MCF 10A (cell line): ENCODE measurements at regions not wholly inside any gene's neighbourhood (a gene's known extent, or its start where the extent isn't known, plus 50 kb on each side); places are given as distances from the start of the nearest gene placed in this dataset.

ENCODE experiments used
- BruUV-seq: library from RNA; stranded (reverse); fragments of 400-500 nt; replicated peaks from 2 replicates; lab custom pipeline; 2021; lab: Mats Ljungman, UMichigan
- CTCF ChIA-PET: fragments of 300-600 bp; sonication (Branson Sonifier 250); formaldehyde crosslinking; extraction: SDS; loops from one replicate; lab custom pipeline; 2021; ENCODE audit warnings: antibody characterized with exemption, inconsistent platforms; lab: Yijun Ruan, JAX
- POLR2A ChIA-PET: fragments of 300-600, 350-650 bp; sonication (Branson Sonifier 250); formaldehyde crosslinking; extraction: SDS; loops from one replicate; lab custom pipeline; 2020; ENCODE audit warnings: antibody characterized with exemption, inconsistent platforms; lab: Yijun Ruan, JAX
- DNase-seq: peaks from one replicate; pipeline ENCODE4 v3.0.0-alpha.2; 2018; ENCODE audit not compliant: unreplicated experiment
- H3K27ac Mint-ChIP-seq: one replicate; pipeline ENCODE4 v1.8.0; 2022; ENCODE audit warnings: mild to moderate bottlenecking, low read depth, mixed read lengths; ENCODE audit not compliant: unreplicated experiment
- H3K27me3 Mint-ChIP-seq: one replicate; pipeline ENCODE4 v1.8.0; 2022; ENCODE audit warnings: mixed read lengths; ENCODE audit not compliant: insufficient read depth, unreplicated experiment
- H3K36me3 Mint-ChIP-seq: one replicate; pipeline ENCODE4 v1.8.0; 2022; ENCODE audit warnings: mild to moderate bottlenecking, moderate library complexity, mixed read lengths; ENCODE audit not compliant: insufficient read depth, unreplicated experiment
- H3K4me1 Mint-ChIP-seq: one replicate; pipeline ENCODE4 v1.8.0; 2022; ENCODE audit warnings: mixed read lengths; ENCODE audit not compliant: insufficient read depth, unreplicated experiment
- H3K4me3 Mint-ChIP-seq: one replicate; pipeline ENCODE4 v1.8.0; 2022; ENCODE audit warnings: mild to moderate bottlenecking, moderate library complexity, mixed read lengths; ENCODE audit not compliant: unreplicated experiment
- H3K9me3 Mint-ChIP-seq: one replicate; pipeline ENCODE4 v1.8.0; 2022; ENCODE audit warnings: mixed read lengths; ENCODE audit not compliant: unreplicated experiment
- intact Hi-C: fragments of 100-400 bp; cut with micrococcal nuclease; formaldehyde crosslinking; loops from 2 replicates; pipeline ENCODE4 v1.14.1; 2022
- TF ChIP-seq, protein P1 (sequence below): fragments of 200-600 bp; IDR thresholded peaks from one replicate; pipeline ENCODE4 v1.8.0; 2022; ENCODE audit warnings: antibody characterized with exemption, mild to moderate bottlenecking; ENCODE audit not compliant: unreplicated experiment

DNA sequence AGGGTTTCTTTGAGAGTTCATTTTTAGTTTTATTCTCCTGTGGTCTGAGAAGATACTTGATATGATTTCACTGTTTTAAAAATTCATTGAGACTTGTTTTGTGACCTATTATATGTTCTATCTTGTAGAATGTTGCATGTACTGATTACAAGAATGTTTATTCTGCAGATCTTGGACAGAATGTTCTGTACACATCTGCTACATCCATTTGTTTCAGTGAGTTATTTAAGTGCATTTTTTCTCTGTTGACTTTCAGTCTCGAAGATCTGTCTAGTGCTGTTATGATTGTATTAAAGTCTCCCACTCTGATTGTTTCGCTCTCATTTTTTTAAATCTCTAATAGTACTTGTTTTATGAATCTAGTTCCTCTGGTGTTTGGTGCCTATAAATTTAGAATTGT is 1319.8 kb downstream of the TMEM121 start:
- H3K27me3 Mint-ChIP-seq, result no peaks in the 10 kb centered on the region
- peaks cover 64% of the 10 kb centered on the region for H3K4me1 Mint-ChIP-seq
- intact Hi-C loops, result no loop called here
- TF ChIP-seq, protein P1, sequence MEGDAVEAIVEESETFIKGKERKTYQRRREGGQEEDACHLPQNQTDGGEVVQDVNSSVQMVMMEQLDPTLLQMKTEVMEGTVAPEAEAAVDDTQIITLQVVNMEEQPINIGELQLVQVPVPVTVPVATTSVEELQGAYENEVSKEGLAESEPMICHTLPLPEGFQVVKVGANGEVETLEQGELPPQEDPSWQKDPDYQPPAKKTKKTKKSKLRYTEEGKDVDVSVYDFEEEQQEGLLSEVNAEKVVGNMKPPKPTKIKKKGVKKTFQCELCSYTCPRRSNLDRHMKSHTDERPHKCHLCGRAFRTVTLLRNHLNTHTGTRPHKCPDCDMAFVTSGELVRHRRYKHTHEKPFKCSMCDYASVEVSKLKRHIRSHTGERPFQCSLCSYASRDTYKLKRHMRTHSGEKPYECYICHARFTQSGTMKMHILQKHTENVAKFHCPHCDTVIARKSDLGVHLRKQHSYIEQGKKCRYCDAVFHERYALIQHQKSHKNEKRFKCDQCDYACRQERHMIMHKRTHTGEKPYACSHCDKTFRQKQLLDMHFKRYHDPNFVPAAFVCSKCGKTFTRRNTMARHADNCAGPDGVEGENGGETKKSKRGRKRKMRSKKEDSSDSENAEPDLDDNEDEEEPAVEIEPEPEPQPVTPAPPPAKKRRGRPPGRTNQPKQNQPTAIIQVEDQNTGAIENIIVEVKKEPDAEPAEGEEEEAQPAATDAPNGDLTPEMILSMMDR, result no peak
- peak overlapping the region; percentile 83 for H3K4me3 Mint-ChIP-seq
- no peak for DNase-seq
- POLR2A ChIA-PET, result interaction anchor here (0.8 to 3.0 kb wide), 6 partner anchors 9 to 27 kb away, joined by 3 to 25 read pairs (median 6); no protein-coding TSS in a partner anchor
- H3K36me3 Mint-ChIP-seq, result peaks cover 6% of the 10 kb centered on the region
- no peaks in the 10 kb centered on the region for H3K9me3 Mint-ChIP-seq
- BruUV-seq, result no TSS peak
- CTCF ChIA-PET, result interaction anchor here (0.6 to 4.1 kb wide), 5 partner anchors 14 to 56 kb away, joined by 3 to 39 read pairs (median 4); no protein-coding TSS in a partner anchor
- peak overlapping the region; percentile 95 for H3K27ac Mint-ChIP-seq

DNA sequence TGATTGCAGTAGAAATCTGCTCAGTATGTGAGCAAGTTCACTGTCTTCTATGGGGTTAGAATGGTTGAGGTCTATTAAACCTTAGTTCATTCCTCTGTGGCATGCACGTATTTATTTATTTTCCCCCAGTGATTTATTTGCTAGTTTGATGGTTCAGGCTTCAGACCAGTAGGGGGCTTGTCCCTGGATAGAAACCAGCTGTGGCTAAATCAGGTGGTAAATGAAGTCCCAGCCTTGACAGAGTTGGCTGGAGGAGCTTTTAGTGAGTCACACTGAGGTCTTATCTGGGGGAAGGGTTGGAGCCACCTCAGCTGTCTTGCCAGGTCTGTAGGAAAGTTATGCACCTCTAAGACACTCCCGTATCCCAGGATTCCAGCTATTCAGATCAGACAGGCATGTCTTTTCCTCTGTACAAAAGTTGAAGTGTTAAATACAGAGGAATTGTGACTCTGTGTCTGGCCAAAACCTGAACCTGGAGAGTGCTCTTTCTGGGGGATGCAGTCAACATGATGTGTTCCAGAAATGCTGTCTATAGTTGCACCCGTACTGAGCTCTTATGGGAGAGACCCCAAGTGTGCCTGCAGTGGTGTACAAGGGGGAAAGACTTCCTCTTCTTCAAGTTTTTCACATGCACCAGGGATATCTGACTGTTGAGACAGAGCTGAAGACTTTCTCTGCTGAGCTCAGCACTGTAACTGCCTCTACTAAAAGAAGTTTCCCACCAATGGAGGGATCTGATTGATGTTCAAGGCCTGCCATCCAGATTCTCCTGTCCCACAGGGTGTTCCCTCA is 1322.1 kb downstream of the TMEM121 start:
- H3K27ac Mint-ChIP-seq, result peak overlapping the region; percentile 95
- peak; percentile 85 for DNase-seq
- H3K36me3 Mint-ChIP-seq, result peaks cover 6% of the 10 kb centered on the region
- CTCF ChIA-PET, result interaction anchor here (0.7 to 4.1 kb wide), 10 partner anchors 8 to 31 kb away, joined by 3 to 39 read pairs (median 5); no protein-coding TSS in a partner anchor
- no peaks in the 10 kb centered on the region for H3K9me3 Mint-ChIP-seq
- H3K4me3 Mint-ChIP-seq, result peak overlapping the region; percentile 83
- BruUV-seq, result no TSS peak
- POLR2A ChIA-PET, result interaction anchor here (0.7 to 3.0 kb wide), 8 partner anchors 9 to 67 kb away, joined by 3 to 25 read pairs (median 6); no protein-coding TSS in a partner anchor
- H3K27me3 Mint-ChIP-seq, result no peaks in the 10 kb centered on the region
- H3K4me1 Mint-ChIP-seq, result peaks cover 41% of the 10 kb centered on the region
- intact Hi-C loops, result loop anchor here (1.0 kb wide), 1 partner anchor 24 kb away; no protein-coding TSS in a partner anchor
- TF ChIP-seq, protein P1, result peak; percentile 31

DNA sequence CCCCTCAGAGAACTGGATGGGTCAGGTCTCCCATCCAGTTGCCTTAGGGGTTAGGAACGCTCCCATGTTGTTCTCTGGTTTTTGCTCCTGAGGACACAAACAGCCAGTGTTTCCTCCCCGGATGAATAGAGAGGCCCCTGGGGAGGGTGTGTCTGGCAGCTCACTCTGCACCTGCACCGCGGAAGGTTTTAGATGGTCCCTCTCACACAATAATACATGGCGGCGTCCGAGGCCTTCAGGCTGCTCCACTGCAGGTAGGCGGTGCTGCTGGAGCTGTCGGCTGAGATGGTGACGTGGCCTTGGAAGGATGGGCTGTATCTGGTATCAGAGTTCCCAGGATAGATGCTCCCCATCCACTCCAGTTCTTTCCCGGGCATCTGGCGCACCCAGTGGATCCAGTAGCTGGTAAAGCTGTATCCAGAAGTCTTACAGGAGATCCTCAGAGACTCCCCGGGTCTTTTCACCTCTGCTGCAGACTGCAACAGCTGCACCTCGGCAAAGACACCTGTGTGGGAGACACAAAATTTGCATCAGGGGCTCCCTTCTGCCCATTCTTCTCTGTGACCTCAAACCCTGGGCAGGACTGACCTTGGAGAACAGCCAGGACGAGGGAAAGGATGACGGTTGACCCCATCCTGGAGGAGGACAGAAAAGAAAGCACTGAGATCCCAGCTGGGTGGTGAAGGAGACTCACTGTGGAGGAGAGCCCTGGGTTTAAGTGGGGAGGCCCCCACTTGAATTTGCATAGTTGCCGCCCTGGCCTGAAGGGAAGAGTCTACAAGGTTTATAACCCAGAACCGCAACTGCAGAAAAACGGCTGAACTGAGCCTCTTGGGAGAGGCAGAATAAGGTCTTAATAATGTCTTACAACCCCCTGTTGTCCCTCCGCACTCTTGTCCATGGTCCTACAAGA is 1324.8 kb downstream of the TMEM121 start:
- no peak for DNase-seq
- no peak overlapping the region for H3K4me3 Mint-ChIP-seq
- peaks cover 30% of the 10 kb centered on the region for H3K4me1 Mint-ChIP-seq
- no peaks in the 10 kb centered on the region for H3K27me3 Mint-ChIP-seq
- ChIA-PET CTCF (interaction anchor here (1.3 kb wide), 1 partner anchor 22 kb away, joined by 5 read pairs; no protein-coding TSS in a partner anchor), POLR2A (no interaction called here)
- no peaks in the 10 kb centered on the region for H3K9me3 Mint-ChIP-seq
- H3K27ac Mint-ChIP-seq, result no peak overlapping the region
- intact Hi-C loops, result no loop called here
- TF ChIP-seq, protein P1, result no peak
- peaks cover 12% of the 10 kb centered on the region for H3K36me3 Mint-ChIP-seq
- BruUV-seq, result no TSS peak
